ENCODE measurements at regions not wholly inside any gene's neighbourhood (a gene's known extent, or its start where the extent isn't known, plus 50 kb on each side); places are given as distances from the start of the nearest gene placed in this dataset.

DNA sequence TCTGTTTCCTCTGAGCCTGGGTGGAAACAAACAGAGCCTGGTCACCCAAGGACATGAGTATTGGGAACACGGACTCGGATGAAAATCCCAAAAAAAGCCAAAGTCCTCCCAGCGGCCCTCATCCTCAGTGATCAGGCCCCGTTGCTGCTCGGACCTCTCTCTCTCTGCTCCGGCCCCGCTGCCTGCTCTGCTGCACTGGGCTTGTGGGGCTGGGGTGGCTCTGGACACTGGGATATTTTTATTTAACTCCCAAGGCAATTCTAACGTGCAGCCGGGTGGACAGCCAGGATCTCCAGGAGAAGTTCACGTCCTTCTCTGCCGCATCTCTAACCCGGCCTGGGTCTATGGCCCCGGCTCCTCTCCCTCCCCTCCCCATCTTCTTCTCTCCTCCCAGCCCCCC is 280.9 kb upstream of the TNRC6C start:
- no peak for DNase-seq
- TF ChIP-seq, protein P1, sequence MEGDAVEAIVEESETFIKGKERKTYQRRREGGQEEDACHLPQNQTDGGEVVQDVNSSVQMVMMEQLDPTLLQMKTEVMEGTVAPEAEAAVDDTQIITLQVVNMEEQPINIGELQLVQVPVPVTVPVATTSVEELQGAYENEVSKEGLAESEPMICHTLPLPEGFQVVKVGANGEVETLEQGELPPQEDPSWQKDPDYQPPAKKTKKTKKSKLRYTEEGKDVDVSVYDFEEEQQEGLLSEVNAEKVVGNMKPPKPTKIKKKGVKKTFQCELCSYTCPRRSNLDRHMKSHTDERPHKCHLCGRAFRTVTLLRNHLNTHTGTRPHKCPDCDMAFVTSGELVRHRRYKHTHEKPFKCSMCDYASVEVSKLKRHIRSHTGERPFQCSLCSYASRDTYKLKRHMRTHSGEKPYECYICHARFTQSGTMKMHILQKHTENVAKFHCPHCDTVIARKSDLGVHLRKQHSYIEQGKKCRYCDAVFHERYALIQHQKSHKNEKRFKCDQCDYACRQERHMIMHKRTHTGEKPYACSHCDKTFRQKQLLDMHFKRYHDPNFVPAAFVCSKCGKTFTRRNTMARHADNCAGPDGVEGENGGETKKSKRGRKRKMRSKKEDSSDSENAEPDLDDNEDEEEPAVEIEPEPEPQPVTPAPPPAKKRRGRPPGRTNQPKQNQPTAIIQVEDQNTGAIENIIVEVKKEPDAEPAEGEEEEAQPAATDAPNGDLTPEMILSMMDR (IDR thresholded peaks at IDR 0.05) = no peak
- Mint-ChIP-seq H3K27ac (no peak overlapping the region), H3K4me1 (peaks cover 42% of the 10 kb centered on the region), H3K9me3 (peaks cover 12% of the 10 kb centered on the region), H3K4me3 (peak overlapping the region; percentile 33), H3K27me3 (ENCODE audit: low read depth, poor library complexity) (peaks cover 36% of the 10 kb centered on the region), H3K36me3 (ENCODE audit: low read depth) (no peaks in the 10 kb centered on the region)

DNA sequence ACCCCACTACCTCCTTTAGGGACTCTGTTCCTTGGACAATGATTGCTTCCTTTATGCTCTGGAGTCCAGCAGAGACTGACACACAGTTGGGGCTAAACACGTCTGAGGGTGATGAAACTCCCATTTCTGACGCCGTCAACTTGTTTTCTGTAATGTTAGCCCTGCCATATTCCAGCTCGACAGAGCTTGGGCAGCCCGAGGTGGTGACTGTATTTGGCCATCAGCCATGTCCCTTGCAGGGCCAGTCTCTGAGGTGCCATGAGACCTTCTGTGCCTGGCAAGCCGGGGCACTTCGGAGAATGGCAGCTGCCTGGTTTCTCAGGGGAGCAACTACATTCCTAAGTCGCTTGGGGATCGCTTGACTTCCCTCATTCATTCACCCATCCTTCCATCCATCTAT is 278.9 kb upstream of the TNRC6C start:
- Mint-ChIP-seq H3K9me3 (no peaks in the 10 kb centered on the region), H3K4me3 (no peak overlapping the region), H3K36me3 (ENCODE audit: low read depth) (no peaks in the 10 kb centered on the region), H3K4me1 (peaks cover 38% of the 10 kb centered on the region), H3K27ac (no peak overlapping the region), H3K27me3 (ENCODE audit: low read depth, poor library complexity) (peaks cover 29% of the 10 kb centered on the region)
- TF ChIP-seq, protein P1 (IDR thresholded peaks at IDR 0.05) = no peak
- DNase-seq = no peak

DNA sequence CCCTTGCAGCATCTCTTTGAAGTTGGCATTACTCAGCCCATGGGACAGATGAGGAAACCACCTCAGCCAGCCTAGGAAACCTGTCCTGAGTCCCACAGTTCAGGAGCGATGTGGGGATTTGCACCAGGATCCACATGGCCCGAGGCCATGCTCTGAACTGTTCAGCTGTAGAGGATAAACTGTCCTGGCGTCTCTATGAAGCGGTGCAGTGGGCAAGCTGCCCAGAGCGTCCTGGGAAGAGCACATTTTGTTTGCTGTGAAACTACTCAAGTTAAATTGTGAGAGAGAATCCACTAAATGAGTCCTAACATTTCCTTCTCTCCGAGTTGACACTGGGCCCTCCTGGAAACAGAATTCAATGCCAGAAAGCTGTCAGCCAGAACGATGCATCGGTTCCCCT is 276.6 kb upstream of the TNRC6C start:
- Mint-ChIP-seq H3K4me1 (peaks cover 15% of the 10 kb centered on the region), H3K36me3 (ENCODE audit: low read depth) (no peaks in the 10 kb centered on the region), H3K27me3 (ENCODE audit: low read depth, poor library complexity) (peaks cover 40% of the 10 kb centered on the region), H3K27ac (no peak overlapping the region), H3K4me3 (no peak overlapping the region), H3K9me3 (no peaks in the 10 kb centered on the region)
- TF ChIP-seq, protein P1 (IDR thresholded peaks at IDR 0.05) = no peak
- DNase-seq = no peak

DNA sequence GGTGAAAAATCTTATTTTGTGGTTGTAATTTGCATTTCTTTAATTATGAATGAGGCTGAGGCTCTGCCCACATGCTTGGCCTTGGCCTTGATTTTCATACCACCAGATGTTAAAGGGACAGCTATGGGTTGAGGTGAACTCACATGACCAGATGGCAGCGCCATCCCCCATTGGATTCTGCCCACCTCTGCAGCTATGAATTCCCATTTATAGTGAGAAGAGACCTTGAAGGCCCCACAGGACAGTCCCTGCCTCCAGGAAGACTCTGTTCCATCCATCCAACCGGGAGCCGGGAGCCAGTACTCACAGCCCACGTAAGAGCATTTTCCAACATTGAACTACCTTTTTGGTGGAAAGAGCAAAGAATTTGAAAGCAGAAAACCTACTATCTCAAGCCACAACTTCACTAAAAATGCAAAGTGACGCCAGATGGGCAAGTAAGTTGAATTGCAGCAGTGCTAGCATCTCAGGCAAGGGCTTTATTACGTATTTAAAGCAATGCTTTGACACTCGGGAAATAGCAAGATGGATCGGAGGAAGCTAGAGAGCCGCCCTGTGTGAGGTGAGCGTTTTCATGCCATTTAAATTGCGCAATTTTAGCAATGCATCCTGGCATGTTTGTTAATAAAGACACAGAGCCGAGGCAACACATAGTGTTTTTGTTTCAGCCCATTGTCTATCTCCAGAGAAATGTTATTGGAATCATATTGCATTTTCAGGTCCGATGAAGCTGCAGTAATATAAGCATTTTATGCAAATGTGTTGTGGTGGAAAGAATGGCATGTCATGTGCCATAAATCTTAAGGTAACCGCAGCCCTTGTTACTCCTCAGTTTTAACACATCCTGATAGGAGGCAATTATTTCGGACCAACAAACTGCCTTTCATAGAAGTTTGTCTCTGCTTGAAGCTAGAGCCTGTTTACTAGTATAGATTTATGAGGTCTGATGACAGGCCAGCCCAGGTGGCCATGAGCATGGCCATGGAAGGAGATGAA is 273.4 kb upstream of the TNRC6C start:
- peaks cover 5% of the 10 kb centered on the region for H3K4me1 Mint-ChIP-seq

DNA sequence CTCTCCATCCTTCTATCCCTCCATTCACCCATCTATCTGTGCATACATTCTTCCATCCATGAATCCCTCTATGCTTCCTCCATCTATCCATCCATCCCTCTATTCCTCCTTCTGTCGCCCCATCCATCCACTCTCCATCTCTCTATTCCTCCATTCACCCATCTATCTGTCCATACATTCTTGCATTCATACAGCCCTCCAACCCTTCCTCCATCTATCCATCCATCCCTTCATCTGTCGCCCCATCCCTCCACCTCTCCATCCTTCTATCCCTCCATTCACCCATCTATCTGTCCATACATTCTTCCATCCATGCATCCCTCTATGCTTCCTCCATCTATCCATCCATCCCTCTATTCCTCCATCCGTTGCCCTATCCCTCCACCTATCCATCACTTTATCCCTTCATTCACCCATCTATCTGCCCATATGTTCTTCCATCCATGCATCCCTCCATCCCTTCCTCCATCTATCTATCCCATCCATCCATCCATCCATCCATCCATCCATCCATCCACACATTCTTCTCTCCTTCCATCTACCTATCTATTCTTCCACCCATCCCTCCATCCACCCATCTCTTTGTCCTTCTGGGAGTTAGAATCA is 272.5 kb upstream of the TNRC6C start:
- Mint-ChIP-seq H3K27ac (no peak overlapping the region), H3K9me3 (no peaks in the 10 kb centered on the region)

More for the DNA sequence above, 273.4 kb upstream of the TNRC6C start:
- H3K36me3 Mint-ChIP-seq (ENCODE audit: low read depth) = no peaks in the 10 kb centered on the region
- peaks cover 36% of the 10 kb centered on the region for H3K27me3 Mint-ChIP-seq (ENCODE audit: low read depth, poor library complexity)
- TF ChIP-seq, protein P1 (IDR thresholded peaks at IDR 0.05) = no peak
- no peak overlapping the region for H3K27ac Mint-ChIP-seq
- no peak overlapping the region for H3K4me3 Mint-ChIP-seq
- no peak for DNase-seq
- no peaks in the 10 kb centered on the region for H3K9me3 Mint-ChIP-seq

More for the DNA sequence above, 272.5 kb upstream of the TNRC6C start:
- peaks cover 14% of the 10 kb centered on the region for H3K4me1 Mint-ChIP-seq
- peaks cover 33% of the 10 kb centered on the region for H3K27me3 Mint-ChIP-seq (ENCODE audit: low read depth, poor library complexity)
- H3K4me3 Mint-ChIP-seq = no peak overlapping the region
- TF ChIP-seq, protein P1 (IDR thresholded peaks at IDR 0.05) = no peak
- H3K36me3 Mint-ChIP-seq (ENCODE audit: low read depth) = no peaks in the 10 kb centered on the region
- no peak for DNase-seq
